Osteocyte (in vitro differentiated cells): ENCODE measurements at regions not wholly inside any gene's neighbourhood (a gene's known extent, or its start where the extent isn't known, plus 50 kb on each side); places are given as distances from the start of the nearest gene placed in this dataset.

ENCODE experiments used
- DNase-seq: peaks from one replicate; pipeline ENCODE4 v3.0.0; 2021; ENCODE audit warnings: mixed read lengths; ENCODE audit not compliant: unreplicated experiment; ENCODE audit errors: extremely low spot score
- H3K27ac Mint-ChIP-seq: one replicate; pipeline ENCODE4 v1.8.0; 2021; ENCODE audit warnings: mild to moderate bottlenecking, mixed read lengths; ENCODE audit not compliant: unreplicated experiment
- H3K27me3 Mint-ChIP-seq: one replicate; pipeline ENCODE4 v1.8.0; 2021; ENCODE audit warnings: mixed read lengths; ENCODE audit not compliant: unreplicated experiment
- H3K36me3 Mint-ChIP-seq: one replicate; pipeline ENCODE4 v1.8.0; 2021; ENCODE audit warnings: mixed read lengths; ENCODE audit not compliant: unreplicated experiment
- H3K4me1 Mint-ChIP-seq: one replicate; pipeline ENCODE4 v1.8.0; 2021; ENCODE audit warnings: mixed read lengths; ENCODE audit not compliant: unreplicated experiment
- H3K4me3 Mint-ChIP-seq: one replicate; pipeline ENCODE4 v1.8.0; 2021; ENCODE audit warnings: mild to moderate bottlenecking, moderate library complexity, mixed read lengths; ENCODE audit not compliant: unreplicated experiment
- H3K9me3 Mint-ChIP-seq: one replicate; pipeline ENCODE4 v1.8.0; 2021; ENCODE audit warnings: mixed read lengths; ENCODE audit not compliant: unreplicated experiment
- TF ChIP-seq, protein P1 (sequence below): fragments of 200-600 bp; sonication (generic); IDR thresholded peaks from 2 replicates; pipeline ENCODE4 v1.5.0; 2021; ENCODE audit warnings: antibody characterized with exemption, mild to moderate bottlenecking, moderate library complexity

- Mint-ChIP-seq H3K9me3 (peaks cover 4% of the 10 kb centered on the region), H3K27ac (no peak overlapping the region), H3K4me1 (no peaks in the 10 kb centered on the region), H3K4me3 (no peak overlapping the region), H3K36me3 (no peaks in the 10 kb centered on the region), H3K27me3 (no peaks in the 10 kb centered on the region)
- no peak for DNase-seq
- TF ChIP-seq, protein P1, sequence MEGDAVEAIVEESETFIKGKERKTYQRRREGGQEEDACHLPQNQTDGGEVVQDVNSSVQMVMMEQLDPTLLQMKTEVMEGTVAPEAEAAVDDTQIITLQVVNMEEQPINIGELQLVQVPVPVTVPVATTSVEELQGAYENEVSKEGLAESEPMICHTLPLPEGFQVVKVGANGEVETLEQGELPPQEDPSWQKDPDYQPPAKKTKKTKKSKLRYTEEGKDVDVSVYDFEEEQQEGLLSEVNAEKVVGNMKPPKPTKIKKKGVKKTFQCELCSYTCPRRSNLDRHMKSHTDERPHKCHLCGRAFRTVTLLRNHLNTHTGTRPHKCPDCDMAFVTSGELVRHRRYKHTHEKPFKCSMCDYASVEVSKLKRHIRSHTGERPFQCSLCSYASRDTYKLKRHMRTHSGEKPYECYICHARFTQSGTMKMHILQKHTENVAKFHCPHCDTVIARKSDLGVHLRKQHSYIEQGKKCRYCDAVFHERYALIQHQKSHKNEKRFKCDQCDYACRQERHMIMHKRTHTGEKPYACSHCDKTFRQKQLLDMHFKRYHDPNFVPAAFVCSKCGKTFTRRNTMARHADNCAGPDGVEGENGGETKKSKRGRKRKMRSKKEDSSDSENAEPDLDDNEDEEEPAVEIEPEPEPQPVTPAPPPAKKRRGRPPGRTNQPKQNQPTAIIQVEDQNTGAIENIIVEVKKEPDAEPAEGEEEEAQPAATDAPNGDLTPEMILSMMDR: no peak
These were observed 85.5 kb upstream of the PPP1R26 start for GRCh38 chr9:135394131-135394530.

- Mint-ChIP-seq H3K9me3 (peaks cover 4% of the 10 kb centered on the region), H3K4me1 (no peaks in the 10 kb centered on the region), H3K27me3 (no peaks in the 10 kb centered on the region), H3K27ac (no peak overlapping the region), H3K4me3 (no peak overlapping the region), H3K36me3 (no peaks in the 10 kb centered on the region)
- DNase-seq: no peak
- TF ChIP-seq, protein P1: no peak
These were observed 84.6 kb upstream of the PPP1R26 start for GRCh38 chr9:135394699-135395645.

DNA sequence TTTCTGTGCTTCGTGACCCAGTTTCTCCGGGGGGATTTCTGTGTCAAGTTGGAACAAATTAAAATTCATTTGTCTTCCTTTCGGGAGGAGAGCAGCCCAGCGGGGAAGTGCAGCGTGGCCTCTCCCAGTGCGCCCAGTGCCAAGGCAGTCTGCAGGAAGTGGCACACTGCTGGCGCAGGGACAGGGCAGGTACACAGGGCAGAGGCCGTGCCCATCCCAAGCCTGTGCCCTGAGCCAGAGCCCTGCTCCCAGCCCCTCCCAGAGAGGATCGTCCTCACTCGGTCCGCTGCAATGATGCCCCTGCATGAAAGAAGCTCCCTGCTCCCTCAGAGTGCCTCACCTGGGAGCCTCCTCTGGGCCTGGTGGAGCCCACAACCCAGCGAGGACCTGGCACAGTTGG lies 82.4 kb upstream of the PPP1R26 start:
- Mint-ChIP-seq H3K27me3 (no peaks in the 10 kb centered on the region), H3K36me3 (no peaks in the 10 kb centered on the region), H3K4me3 (no peak overlapping the region), H3K27ac (no peak overlapping the region), H3K4me1 (no peaks in the 10 kb centered on the region), H3K9me3 (peaks cover 4% of the 10 kb centered on the region)
- TF ChIP-seq, protein P1: no peak
- DNase-seq: no peak

DNA sequence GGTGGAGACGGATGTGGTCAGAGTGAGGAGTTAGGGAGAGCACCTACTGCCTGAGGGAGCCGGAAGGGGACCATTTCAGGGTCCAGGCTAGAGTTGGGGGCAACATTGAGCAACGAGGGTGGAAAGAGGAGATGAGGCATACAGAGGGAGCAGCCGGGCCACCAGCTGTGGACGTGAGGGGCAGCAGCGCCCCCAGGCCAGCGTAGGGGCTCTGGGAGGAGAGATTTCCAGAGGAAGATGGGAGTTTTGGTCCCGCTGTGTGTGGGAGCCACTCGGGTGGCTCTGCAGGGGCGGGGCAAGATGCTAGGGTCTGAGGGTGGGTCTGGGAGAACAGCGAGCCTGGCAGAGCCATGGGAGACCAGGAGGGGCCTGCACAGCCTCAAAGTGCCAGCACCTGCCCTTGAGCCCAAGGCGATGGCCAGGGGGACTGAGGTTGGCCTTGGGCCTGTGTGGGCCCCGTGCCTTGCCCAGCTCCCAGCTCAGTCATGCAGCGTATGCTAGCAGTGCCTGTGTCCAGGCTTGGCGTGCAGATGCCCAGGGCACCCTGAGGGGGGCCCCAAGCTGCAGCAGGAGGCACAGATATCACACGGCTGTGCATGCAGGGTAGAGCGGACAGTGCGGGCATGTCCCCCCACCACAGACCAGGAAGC lies 80.5 kb upstream of the PPP1R26 start:
- Mint-ChIP-seq H3K4me3 (no peak overlapping the region), H3K27ac (no peak overlapping the region), H3K36me3 (no peaks in the 10 kb centered on the region), H3K9me3 (peaks cover 4% of the 10 kb centered on the region), H3K27me3 (no peaks in the 10 kb centered on the region), H3K4me1 (no peaks in the 10 kb centered on the region)
- TF ChIP-seq, protein P1: no peak
- DNase-seq: no peak

DNA sequence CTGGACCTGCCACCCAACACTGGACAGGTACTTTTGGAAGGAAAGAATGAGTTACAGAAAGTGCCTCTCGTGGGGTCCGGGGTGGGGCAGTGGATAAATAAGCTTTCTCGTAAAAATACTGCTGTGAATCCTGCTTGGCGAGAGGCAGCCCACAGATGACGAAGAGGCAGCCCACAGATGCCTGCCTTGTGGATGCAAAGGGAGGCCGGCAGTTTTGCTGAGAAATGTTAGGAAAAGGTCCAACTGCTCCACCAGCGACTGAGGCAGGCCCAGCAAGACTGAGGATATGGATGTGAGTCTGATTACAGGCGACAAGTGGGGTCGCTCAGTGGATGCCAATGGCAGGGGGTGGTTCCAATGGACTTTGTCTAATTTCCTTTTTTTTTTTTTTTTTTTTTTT lies 79.1 kb upstream of the PPP1R26 start:
- no peak overlapping the region for H3K4me3 Mint-ChIP-seq
- no peak overlapping the region for H3K27ac Mint-ChIP-seq
- H3K4me1 Mint-ChIP-seq: no peaks in the 10 kb centered on the region
- TF ChIP-seq, protein P1: no peak
- DNase-seq: no peak
- H3K27me3 Mint-ChIP-seq: no peaks in the 10 kb centered on the region
- H3K36me3 Mint-ChIP-seq: no peaks in the 10 kb centered on the region
- H3K9me3 Mint-ChIP-seq: no peaks in the 10 kb centered on the region
